GM21360 (cell line): ENCODE measurements at regions not wholly inside any gene's neighbourhood (a gene's known extent, or its start where the extent isn't known, plus 50 kb on each side); places are given as distances from the start of the nearest gene placed in this dataset.

Experiments
- ATAC-seq: cut with Tn5 transposase; IDR thresholded peaks from one replicate; pipeline ENCODE4 v1.9.1; 2021; ENCODE audit warnings: mild to moderate bottlenecking, moderate library complexity; ENCODE audit not compliant: unreplicated experiment

DNA sequence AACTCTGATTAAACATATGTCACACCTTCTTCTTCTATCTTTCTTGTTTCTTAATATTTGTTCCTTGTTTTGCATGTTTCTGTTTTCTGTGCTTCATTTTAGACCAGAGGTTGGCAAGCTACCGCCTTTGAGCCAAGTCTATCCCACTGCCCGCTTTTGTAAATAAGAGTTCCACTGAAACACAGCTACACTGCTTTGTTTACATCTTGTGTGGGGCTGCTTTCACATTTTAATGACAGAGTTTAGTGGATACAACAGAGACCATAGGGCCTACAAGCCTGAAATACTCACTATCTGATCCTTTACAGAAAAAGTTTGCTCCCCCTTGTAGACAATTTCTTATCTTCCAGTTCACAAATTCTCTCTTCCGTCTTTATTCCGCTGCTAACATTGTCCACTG lies 109.4 kb upstream of the SPACA1 start:
- no peak for ATAC-seq

DNA sequence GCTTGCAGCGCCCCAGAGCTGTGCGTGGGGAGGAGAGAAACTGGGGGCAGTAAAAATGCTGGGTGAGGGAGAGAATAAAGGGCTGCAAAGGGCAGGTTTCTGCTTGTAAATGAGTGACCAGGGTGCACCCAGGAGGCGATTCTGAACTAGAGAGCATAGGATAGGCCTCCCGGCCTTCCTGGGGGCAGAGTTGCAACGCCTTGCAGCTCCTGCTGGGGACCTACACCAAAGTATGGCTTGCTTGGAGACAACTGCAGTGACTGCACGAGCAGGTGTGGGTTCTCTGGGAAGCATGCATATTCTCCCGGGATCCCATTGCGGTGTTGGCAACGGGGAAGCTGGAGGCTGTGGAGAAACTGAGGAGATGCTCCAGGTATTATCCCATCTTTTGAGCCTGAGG lies 111.6 kb upstream of the SPACA1 start:
- ATAC-seq = no peak

DNA sequence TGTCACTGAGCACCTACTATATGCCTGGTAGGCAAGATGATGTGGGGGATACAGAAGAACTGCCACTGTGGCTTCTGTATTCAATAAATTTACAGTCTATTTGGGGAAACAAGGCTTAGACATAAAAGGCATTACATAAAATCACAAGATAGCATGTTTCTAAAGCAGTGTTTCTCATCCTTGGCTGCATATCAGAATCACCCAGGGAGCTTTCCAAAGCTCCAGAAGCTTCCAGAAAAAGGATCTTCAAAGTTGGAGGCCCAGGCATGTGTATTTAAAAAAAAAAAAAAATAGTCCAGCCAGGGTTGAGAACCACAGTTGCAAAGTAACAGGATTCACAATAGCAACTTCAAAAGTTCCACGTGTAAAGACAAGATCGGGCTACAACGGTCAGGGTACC lies 112.4 kb upstream of the SPACA1 start:
- no peak for ATAC-seq

DNA sequence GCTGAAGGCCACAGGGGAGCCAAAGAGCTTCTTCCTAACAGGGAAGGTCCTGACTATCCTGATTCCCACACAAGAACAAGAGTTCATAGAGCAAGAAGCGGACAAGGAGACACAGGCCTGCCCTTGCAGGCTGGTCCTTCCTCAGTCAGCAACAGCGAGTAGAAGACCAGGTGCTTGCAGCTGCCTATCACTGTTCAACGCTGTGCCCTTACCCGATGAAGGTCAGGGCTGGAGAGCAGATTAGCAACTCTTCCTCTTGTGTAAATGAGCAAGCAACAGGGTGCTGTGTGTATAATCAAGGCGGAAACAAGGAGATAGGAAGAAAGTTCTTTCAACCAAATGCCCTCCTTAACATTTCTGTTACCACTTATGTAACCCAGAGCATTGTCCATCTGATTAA lies 115.3 kb upstream of the SPACA1 start:
- ATAC-seq = no peak

DNA sequence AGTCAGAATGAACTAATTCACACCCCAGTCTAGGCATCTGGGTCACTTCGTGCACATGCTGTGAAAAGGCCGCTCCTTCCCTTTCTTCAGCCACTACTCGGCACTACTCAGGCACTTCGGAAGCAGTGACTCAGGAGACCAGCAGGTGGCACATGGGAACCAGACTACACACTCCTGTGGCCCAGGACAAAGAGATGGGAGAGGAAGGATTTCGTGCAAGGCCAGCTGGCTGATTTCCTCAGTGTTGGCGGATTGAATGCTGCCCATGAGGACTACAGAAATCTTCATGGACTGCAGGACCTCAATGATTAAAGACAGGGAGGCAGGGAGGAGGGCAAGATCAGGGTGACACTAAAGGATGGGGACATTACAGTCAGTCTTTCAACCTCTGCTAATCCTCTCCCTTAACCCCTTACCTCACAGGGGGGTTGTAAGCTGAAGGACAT lies 117.8 kb upstream of the SPACA1 start:
- ATAC-seq = peak; percentile 50

DNA sequence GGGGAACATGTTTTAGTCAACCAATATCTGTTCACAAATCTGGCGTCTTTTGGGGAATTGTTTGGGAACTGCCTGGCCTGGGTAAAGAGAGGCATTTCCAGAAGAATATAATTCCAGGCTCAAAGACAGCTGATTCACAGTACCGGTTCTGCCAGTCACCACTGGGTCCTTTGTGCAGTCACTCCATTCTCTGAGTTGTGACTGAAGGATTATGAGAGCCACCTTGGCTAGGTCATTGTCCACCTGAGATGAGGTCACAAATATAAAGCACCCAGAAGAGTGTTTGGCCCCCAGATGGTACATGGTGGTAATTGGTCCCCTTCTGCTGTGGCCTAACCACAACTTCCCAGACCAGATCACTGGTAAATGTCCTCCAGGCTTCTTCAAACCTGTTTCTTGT lies 121.0 kb upstream of the SPACA1 start:
- ATAC-seq = no peak

DNA sequence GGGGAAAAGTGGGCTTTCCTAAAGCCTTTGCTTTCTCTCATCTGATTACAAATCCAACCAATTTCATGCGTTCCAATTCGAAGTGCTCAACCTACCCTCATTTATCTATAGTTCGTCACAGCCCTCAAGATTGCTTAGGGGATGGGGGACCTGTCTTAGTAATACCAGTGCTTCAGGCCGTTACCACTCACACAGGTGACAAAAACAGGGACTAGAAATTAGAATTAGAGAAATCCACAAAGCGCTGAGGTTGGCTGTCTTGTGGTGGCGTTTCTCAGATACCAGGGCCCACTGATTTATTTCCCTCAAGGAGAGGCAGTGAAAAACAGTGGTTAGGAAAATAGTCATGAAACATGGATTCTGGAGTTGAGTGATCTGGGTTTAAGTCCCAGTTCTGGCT lies 121.6 kb upstream of the SPACA1 start:
- ATAC-seq = no peak

DNA sequence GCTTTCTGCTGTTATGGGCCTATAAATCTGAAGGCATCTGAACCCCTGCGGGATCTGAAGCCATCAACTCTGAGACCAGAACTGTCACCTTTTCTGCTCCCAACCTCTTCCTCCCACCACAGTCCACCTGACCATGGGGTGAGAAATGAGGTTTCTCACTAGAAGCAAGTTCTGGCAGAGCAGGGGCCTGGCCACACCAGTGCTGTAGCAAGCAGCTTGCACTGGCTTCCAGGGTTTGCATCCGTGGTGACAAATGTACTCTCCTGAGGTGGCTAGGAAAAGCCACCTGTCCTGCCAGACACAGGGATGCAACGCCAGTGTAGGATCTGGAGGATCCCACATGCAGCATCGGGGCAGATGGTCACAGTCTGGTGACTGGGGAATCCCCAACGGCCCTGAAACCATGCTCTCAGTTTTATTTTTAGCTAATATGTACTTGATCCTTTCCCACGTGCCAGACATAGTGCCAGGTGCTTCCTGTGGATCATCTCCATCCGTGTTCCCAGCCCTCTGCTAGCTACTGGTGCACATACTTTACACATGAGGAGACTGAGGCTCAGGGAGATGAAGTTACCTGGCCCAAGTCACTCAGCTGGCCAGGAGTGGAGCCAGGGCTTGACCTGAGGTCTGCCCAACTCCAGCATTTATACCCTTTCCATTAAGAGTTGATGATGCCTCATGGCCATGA lies 122.1 kb upstream of the SPACA1 start:
- ATAC-seq = peak; percentile 48

DNA sequence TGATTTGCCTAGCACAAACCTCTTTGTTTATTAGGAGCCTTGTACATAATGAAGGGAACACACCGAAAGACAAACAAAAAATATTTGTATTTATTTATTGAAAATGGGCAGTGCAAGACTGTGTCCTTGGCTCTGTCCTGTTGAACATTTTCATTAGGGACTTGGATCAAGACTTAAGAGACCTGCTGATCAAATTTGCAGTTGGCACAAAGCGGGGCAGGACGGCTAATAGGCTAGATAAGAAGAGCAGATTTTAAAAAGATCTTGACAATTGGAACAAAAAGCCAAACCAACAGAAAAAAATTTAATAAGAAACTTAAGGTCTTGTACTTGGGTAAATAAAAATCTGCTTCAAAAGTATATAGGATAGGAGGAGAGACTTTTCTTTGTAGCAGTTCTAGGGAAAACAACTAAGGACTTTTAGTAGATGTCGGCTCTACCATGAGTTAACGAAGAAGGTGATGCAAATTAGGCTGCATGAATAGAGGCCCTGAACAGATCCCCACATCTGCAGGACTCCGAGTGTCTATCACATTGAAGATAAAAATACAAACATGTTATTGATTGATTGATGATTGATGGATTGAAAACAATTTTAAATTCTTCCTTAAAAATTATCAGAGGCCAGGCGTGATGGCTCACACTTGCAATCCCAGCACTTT lies 124.1 kb upstream of the SPACA1 start:
- ATAC-seq = no peak

DNA sequence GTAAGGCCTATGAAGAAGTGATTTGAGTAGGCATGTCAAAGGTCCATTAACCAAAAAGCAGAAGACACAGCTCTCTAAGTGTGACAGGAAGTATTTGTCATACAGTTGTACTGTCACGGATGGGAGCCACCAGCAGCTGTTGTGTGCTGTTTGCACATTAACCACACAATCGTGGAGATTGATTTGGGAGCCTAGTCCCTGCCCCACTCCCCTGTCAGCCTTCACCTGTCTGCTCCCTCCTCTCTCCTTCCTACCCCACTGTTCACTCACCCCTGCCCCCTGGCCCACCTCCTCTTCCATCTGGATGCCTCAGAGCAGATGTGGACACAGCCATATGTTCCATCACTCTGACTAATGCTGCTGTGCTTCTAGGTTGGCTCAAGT lies 124.7 kb upstream of the SPACA1 start:
- peak; percentile 65 for ATAC-seq

DNA sequence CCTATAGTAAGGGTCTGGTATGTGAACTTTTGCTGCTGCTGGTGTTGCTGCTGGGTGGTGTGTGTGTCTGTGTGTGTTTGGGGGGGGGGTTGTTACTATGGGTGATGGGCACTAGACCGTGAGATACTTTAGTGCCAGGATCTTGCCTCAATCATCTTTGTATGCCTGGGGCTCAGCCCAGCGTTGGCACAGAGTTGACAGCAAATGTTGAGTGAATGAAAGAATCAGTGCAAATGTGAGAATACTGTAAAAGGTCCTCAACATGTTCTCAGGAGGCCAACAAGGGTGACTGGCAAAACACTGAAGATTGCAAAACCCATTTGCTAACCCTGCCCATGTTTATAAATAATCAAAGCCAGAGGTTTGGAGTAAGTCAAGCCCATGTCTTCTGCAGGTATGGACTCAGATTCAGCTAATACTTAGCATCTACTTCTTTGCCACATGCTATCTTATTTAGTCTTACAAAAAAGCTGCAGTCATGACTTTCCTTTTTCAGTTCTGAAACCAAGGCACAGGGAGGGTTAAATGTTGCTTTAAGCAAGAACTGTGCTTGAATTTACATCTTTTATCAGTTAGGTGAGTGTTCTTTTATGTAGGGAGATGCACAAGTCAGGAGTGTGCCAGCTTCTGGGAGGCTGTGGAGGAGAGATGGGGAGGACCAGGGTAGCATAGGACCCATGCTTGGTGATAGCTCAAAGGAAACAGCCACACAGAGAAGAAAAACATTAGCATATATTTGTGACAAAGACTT lies 125.3 kb upstream of the SPACA1 start:
- ATAC-seq = peak; percentile 21

DNA sequence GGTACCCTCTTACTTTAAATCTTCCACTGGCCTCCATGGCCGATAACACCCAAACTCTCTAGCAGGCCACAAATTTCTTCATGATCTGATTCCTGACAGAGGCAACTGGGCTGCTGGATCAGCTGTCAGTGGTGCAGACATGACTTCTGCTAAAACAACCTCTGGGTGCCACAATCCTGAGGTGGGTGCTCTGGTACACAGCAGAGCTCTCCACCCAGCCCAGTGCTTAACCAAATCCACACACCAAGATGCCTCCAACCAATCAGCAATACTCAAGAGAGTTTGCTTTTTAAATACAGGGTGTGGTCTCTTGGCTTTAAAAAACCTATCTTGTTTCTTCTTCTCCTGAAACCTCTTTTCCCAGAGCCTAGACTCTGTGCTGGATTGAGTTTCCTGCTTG lies 126.6 kb upstream of the SPACA1 start:
- no peak for ATAC-seq

DNA sequence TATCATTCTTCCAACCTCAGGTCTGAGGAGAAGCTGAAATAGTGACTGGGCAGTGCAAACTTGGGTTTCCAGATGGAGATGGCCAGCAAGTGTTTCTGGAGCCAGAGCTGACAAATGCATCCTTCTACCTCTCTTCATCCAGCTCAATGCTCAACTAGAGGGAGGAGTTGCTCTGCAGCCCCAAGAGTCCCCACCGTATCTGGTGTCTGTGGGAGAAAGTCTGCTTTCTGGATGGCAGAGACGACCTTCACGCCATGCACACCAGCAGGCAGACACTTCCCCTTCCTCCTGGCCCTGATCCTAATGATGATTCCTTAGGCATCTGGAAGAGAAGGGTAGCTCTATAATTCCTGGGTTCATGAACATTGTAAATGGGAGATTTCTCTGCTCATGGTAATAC lies 127.4 kb upstream of the SPACA1 start:
- no peak for ATAC-seq

DNA sequence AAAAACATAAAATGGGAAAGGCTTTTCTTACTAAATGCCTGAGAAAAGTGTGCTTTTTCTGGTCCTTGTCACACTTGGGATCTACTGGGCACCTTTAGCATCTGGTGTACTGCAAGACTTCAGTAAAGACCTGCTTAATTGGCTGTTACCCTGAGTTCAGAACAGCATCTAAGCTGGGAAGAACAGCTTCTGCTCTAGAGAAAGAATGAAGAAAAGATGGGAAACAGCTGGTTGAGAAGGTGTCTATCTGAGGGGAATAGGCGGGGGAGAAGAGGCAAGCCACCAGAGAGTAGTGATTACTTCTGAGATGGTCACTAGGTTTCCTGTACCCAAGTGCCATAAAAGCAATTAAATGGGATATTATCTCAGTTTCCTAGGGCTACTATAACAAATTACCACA lies 128.2 kb upstream of the SPACA1 start:
- no peak for ATAC-seq

DNA sequence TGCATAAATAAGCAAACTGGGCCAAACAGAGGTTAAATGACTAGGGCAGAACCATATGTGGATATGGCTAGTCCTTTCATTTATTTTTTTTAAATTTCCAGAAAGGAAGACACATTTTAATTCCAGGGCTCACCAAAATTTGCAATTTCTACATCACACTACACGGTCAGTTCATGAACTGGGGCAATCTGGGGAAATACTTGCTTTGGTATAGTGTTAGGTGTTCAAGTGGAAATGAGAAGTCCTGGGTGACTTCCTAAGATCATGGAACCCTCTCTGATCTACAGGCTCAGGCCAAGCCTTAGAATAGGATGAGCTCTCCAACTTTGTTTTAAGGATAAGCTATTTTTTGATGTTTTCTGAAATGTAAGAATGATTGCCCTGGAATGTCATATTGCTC lies 128.6 kb upstream of the SPACA1 start:
- no peak for ATAC-seq

DNA sequence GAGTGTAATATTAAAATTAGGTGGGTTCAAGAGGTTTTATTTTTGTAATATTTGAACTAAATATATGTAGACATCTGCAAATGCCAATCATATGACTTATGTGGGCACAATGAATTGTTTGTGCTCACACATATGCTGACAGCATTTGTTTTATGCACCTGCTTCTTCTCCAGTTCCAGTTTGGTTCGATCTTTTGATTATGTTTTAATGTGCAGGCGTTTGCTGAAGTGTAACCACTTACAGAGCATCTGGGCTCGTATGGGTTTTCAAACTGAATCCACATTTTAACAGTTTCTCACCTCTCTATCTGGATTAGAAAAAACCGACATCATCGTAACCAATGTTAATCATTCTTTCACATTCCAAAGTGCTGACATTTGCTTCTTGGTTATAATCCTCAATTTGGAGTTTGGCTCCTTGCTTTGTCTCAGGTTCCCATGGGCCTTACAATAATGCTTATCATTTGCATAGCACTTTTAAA lies 129.1 kb upstream of the SPACA1 start:
- no peak for ATAC-seq

DNA sequence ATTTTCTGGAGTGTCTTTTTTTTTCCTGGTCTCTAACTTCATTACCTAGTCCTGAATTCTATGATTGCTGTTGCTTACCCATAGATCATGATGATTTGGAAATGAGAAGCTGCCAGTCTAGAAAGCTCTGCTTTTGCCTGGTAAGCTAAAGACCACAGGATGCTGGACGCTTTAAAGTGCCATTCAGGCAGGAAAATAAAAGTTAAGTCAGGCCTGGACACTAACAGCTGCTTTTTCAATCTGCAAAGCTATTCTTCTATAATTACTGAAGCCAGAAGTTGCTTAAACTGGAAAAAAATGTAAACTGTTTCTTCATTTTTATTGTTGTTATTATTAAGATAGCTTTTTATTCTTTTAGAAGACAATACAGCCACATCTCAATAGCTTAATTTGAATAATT lies 129.8 kb upstream of the SPACA1 start:
- no peak for ATAC-seq

DNA sequence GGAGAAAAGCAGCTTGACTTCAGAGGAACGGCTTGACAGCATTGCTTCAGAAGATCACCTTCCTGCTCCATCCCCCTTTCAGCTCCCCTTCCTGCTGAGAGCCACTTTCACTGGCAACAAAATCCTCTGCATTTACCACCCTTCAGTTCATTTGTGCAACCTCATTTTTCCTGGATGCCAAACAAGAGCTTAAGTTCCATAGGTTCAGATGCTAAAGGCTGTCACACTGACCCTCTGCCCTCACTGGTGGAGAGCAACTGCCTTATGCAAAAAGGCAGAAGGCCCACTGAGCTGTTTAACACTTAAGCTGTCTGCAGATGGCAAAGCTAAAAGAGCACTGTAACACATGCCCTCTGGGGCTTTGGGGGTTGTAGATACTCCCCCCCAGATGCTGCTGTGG lies 131.2 kb upstream of the SPACA1 start:
- no peak for ATAC-seq

DNA sequence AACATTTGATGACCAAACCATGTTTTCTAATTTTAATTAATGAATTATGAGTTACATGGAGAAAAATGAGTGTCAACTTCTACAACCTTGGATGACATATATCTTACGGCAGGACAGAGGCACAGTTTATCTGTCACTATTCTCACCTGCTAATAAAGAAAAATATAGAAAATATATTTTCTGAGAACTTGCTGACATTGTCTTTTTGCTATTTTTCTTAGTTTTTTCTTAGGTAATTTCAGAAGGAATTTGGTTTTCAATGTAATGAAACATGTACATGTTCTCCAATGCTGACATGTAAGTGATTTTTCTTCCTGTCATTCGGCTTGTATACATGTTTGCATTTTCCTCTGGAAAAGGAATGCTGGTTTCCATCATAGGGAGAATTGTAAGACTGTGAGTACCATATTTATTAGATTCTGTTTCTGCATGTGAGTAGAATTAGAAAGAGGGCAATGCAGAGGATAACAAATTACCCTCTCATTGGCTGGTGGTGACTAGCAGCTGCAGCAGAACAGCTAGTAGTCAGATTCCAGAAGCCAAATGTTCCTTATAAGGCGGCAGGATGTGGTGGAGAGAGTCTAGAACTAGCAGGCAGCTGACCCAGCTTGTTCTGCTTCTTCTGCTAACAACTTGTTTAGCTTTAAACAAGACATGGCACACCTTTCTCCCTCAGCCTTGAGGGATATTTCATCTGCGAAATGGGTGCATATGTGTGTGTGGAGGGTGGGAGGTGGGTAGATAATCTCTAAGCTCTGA lies 132.8 kb upstream of the SPACA1 start:
- no peak for ATAC-seq

DNA sequence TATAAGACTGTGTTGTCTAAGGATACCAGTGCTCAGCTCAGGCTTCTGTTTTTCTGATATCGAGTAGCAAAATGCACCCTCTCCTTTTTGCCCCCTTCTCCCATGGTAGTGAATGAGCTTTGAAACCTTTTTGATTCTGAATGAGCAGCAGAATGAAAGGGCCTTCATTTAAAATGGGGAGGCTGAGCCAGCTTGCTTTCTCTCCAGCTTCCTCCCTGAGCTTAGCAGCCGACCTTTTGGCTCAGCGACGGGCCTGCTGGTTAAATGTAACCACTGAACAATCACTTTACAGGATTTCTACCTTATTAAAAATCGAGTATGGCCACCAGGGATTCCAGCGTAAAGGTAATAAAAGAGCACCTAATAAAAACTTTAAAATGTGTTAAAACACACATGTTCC lies 133.7 kb upstream of the SPACA1 start:
- no peak for ATAC-seq

DNA sequence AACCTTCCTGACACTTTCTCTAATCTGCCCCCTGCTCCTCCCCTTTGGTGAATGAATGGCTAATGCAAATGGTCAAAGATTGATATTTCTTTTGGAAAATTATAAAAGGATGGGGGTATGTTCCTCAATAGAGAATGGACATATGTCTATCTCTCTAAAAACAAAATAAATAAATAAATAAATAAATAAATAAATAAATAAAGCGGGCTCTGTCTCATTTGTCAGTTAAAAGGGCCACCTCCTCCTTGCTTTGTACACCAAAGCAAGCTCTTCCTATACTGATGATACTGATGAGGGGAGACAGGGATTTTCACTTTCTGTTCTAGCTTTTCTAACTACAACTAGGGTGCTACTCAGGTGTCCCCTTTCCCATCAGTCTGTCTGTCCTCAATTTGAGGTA lies 135.5 kb upstream of the SPACA1 start:
- ATAC-seq = no peak
